Large intestine (tissue), 3 donors: ENCODE measurements at regions not wholly inside any gene's neighbourhood (a gene's known extent, or its start where the extent isn't known, plus 50 kb on each side); places are given as distances from the start of the nearest gene placed in this dataset.
"Not testable (repeated sequence)": the region's sequence is repeated elsewhere in the genome, so short reads cannot be mapped to it uniquely, and the experiment has no call there.

Source experiments
- DNase-seq, 2 donors: peaks; one replicate each; pipeline versions ENCODE4 v3.0.0 to v3.0.0-alpha.2; 2013
- H3K27ac ChIP-seq: one replicate; pipeline ENCODE4 v1.5.1; 2013; ENCODE audit warnings: low read length
- H3K27me3 ChIP-seq: 2 replicates; pipeline ENCODE4 v1.6.1; 2013; ENCODE audit warnings: low read length; ENCODE audit not compliant: control insufficient read depth, insufficient read depth
- H3K36me3 ChIP-seq: 2 replicates; pipeline ENCODE4 v1.6.1; 2013; ENCODE audit warnings: low read length; ENCODE audit not compliant: control insufficient read depth, insufficient read depth
- H3K4me1 ChIP-seq: one replicate; pipeline ENCODE4 v1.6.1; 2013; ENCODE audit warnings: low read length; ENCODE audit not compliant: control insufficient read depth, insufficient read depth
- H3K4me3 ChIP-seq: one replicate; pipeline ENCODE4 v1.5.1; 2013; ENCODE audit warnings: low read length
- H3K9me3 ChIP-seq: one replicate; pipeline ENCODE4 v1.6.1; 2013; ENCODE audit warnings: mild to moderate bottlenecking, low read depth, low read length, moderate library complexity; ENCODE audit not compliant: control insufficient read depth
- WGBS: methylation state at CpG from one replicate; pipeline ENCODE4 v1.1.5; 2013; ENCODE audit warnings: low lambda C conversion rate; ENCODE audit not compliant: insufficient coverage; 5-methylcytosine and 5-hydroxymethylcytosine counted together

DNA sequence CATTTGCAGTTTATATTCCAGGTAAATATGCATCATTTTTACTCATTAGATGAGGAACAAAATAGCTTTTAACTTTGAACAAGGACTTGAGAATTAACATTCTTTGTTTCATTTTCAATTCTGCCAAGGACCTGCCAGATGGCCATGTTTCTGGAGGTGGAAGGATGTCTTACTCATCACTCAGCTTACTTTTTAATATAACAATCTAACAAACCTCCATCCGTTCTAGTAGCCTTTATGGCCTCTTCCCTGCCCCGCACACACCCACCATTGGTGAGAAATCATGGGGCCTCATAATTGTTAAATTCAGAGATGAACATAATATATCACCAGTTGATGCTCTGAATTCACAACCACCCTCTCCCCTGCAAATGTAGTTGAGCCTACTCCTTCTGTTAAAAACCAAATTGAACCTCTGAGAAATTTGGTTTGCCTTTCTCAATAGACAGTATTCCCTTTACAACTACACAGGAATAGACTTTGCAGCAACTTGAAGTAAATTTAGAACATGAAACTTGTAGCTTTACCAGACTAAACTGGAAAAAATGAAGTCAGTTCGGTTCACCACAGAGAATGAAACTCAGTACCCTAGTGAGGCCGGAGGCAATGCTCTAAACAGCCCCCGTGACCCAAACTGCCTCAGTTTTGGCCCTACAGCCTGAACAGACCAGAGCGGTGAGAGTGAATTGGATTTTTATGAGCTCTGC is 50.1 kb upstream of the ACSL4 start:
- Histone ChIP-seq H3K27ac (no peak overlapping the region), H3K9me3 (no peaks in the 10 kb centered on the region), H3K36me3 (no peaks in the 10 kb centered on the region), H3K27me3 (no peaks in the 10 kb centered on the region), H3K4me1 (no peaks in the 10 kb centered on the region), H3K4me3 (no peak overlapping the region)
- WGBS = no CpG with 5 or more reads among the region's 6 CpGs
- DNase-seq = no peak

DNA sequence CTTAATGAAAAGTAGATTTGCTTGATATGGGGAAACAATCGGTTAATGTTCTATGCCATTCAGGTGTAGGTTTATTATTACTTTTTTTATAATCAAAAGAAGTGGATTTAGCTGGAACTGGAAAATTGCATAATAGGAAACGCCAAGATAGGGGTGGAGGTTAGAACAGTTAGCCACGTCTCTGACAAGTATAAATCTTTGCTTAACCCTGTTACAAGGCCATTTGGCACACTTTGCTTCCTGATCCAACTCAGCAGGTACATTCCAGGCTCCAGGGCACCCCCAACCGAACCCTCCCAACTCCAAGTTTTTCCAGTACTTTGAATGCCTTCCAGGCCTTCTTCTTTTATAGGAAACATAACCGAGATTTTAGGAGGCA is 50.6 kb upstream of the ACSL4 start:
- H3K4me1 ChIP-seq = no peaks in the 10 kb centered on the region
- WGBS = no CpG with 5 or more reads among the region's 5 CpGs
- H3K27me3 ChIP-seq = no peaks in the 10 kb centered on the region
- no peak overlapping the region for H3K27ac ChIP-seq
- no peak for DNase-seq
- no peak overlapping the region for H3K4me3 ChIP-seq
- no peaks in the 10 kb centered on the region for H3K9me3 ChIP-seq
- H3K36me3 ChIP-seq = no peaks in the 10 kb centered on the region

DNA sequence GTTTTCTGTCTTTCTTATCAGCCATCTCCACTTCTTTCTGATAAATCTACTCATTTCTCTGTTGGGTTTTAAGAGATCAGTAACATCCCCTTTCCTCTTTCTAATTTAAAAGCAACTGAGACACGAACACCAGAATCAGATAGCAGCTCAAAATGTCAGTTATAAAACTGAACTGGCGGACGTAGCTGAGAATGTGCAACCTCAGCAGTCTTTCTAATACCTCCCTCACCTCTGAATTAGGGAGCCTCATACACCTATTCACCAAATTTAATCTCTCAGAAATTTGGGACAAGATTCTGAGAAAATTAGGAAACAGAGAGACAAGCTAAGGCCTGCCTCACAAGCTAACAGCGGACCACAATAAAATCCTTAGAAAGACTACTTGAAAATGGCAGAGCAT is 52.0 kb upstream of the ACSL4 start:
- Histone ChIP-seq H3K27me3 (no peaks in the 10 kb centered on the region), H3K4me3 (no peak overlapping the region), H3K4me1 (no peaks in the 10 kb centered on the region), H3K9me3 (no peaks in the 10 kb centered on the region), H3K27ac (no peak overlapping the region), H3K36me3 (no peaks in the 10 kb centered on the region)
- WGBS = no CpG with 5 or more reads among the region's 4 CpGs
- no peak for DNase-seq

DNA sequence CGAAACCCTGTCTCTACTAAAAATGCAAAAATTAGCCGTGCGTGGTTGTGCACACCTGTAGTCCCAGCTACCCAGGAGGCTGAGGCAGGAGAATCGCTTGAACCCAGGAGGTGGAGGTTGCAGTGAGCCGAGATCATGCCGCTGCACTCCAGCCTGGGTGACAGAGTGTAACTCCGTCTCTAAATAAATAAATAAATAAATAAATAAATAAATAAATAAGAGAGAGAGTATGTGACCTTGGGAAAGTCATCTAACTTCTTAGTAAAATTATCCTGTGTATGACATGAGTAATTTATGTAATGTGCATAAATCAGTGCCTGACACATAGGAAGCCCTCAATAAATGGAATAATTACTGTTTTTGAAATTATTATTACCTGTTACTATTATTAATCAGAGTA is 57.5 kb upstream of the ACSL4 start:
- not testable (repeated sequence) for DNase-seq, H3K9me3 ChIP-seq, H3K27me3 ChIP-seq, H3K27ac ChIP-seq, H3K36me3 ChIP-seq, H3K4me1 ChIP-seq, H3K4me3 ChIP-seq
- WGBS = 100% methylated on average over 1 of the region's 7 CpGs

DNA sequence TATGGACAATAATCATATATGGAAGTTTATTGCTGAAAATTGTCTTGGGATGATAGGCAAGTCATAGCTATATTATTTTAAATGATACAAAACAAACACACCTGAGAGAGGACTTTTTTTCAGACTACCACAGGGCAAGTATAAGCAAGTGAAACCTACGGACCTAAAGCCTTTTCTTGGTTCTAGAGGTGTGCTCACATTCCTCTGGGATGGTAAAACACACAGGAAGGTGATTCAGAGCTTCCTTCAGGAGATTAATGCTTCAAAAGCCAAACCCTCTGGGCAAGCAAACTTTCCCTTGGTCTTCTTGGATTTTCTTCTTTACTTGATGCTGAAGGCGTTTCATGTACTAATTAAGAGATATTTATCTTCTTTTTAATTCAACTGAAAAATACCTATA is 60.1 kb upstream of the ACSL4 start:
- H3K9me3 ChIP-seq = no peaks in the 10 kb centered on the region
- H3K4me1 ChIP-seq = peaks cover 11% of the 10 kb centered on the region
- no peak overlapping the region for H3K27ac ChIP-seq
- H3K36me3 ChIP-seq = no peaks in the 10 kb centered on the region
- no CpG with 5 or more reads among the region's 2 CpGs for WGBS
- DNase-seq = no peak
- H3K27me3 ChIP-seq = no peaks in the 10 kb centered on the region
- no peak overlapping the region for H3K4me3 ChIP-seq

DNA sequence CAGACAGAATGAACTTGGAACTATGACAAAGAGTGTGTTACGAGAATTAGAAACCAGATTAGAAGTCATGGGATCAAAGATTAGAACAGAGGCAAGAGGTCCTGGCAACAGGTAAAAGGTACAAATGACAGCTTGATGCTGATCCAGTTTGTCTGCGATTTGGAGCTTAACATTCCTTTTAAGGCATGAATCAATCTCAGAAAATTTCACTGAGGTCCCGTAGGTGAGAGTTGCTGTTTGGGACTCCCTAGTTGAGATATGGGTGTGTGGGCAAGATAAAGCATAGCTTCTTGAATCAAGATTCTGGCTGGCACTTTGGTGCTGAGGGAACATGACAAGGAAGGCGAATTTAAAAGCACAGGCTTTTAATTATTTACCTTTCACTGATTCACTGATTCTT is 62.6 kb upstream of the ACSL4 start:
- Histone ChIP-seq H3K9me3 (no peaks in the 10 kb centered on the region), H3K4me3 (no peak overlapping the region), H3K4me1 (peaks cover 11% of the 10 kb centered on the region), H3K27me3 (no peaks in the 10 kb centered on the region), H3K27ac (peak overlapping the region; percentile 42), H3K36me3 (no peaks in the 10 kb centered on the region)
- no CpG with 5 or more reads among the region's 4 CpGs for WGBS
- DNase-seq = peak; percentile 21 to 50

DNA sequence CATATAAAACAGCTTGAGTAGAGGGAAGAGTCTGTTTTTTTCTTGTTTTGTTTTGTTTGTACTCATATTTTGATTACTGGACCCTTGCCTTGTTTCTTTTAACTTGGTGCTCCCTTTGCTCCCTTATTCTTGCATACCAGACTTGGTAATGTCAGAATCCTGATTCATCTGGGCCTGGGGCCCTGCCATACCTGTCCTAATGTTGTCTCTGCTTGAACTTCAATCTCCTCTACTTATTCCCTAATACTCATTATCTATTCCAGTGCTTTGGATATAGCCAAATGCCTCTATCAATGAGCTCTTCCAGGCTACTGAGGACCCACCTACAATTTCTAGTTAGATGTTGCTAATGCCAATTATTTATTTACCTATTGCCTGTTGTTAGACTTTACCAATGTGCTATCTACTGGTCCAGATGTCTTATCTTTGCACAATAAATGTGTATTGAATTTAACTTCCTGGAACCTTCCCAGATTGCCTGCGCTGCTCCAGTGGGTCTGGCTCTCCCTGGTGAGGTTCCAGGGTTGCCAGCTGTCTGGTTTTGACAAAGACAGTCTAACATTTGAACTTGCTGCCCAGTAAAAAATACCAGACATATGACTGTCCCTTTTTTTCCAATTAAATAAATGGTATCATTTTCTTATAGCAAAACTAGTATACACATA is 64.4 kb upstream of the ACSL4 start:
- no peak for DNase-seq
- no peaks in the 10 kb centered on the region for H3K9me3 ChIP-seq

DNA sequence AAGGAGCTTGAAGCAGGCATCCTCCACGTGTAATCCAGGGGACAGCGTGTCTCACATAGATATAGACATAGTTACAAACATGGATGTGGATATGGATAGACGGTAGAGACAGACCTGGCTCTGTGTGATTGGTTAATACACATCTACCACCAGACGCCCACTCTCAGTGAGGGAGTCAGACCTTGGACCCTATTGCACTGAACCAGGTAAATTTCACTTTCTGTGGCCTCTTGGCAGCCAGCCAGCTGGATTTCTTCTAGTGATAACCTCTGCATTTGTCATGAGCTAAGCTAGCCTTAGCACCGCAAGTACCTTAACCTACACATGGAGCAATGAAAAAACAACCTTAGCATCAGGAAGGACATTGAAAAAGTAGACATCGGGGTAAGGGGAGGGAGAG is 79.2 kb upstream of the ACSL4 start:
- H3K27me3 ChIP-seq = no peaks in the 10 kb centered on the region
- no peaks in the 10 kb centered on the region for H3K36me3 ChIP-seq
- WGBS = no CpG with 5 or more reads among the region's 6 CpGs
- peak; percentile 69 to 87 for DNase-seq
- H3K4me1 ChIP-seq = no peaks in the 10 kb centered on the region
- no peak overlapping the region for H3K4me3 ChIP-seq
- H3K27ac ChIP-seq = no peak overlapping the region
- no peaks in the 10 kb centered on the region for H3K9me3 ChIP-seq

More for the DNA sequence above, 64.4 kb upstream of the ACSL4 start:
- Histone ChIP-seq H3K36me3 (no peaks in the 10 kb centered on the region), H3K27ac (peak overlapping the region; percentile 52), H3K27me3 (no peaks in the 10 kb centered on the region), H3K4me3 (no peak overlapping the region), H3K4me1 (peaks cover 11% of the 10 kb centered on the region)
- WGBS = no CpG with 5 or more reads among the region's 1 CpG

DNA sequence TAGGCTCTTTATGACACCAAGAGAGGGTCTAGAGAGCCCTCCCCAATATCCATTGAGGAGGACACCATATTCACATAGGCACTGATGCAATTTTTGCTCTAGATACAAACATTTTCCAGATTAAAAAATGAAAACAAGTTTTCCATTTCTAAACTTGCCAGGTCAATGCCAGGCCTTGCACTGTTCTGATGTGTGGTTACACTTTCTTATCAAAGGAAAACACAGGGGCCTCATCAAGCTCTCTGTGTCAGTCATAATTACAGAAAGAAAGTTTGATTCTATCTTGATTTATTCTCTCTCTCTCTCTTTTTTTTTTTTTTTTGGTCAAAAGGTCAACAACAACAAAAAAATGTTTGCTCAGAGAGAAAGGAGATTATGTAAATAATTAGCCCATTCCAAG is 80.2 kb upstream of the ACSL4 start:
- H3K4me3 ChIP-seq = no peak overlapping the region
- H3K4me1 ChIP-seq = no peaks in the 10 kb centered on the region
- no peaks in the 10 kb centered on the region for H3K27me3 ChIP-seq
- DNase-seq = no peak
- no peak overlapping the region for H3K27ac ChIP-seq
- H3K36me3 ChIP-seq = no peaks in the 10 kb centered on the region
- no peaks in the 10 kb centered on the region for H3K9me3 ChIP-seq

DNA sequence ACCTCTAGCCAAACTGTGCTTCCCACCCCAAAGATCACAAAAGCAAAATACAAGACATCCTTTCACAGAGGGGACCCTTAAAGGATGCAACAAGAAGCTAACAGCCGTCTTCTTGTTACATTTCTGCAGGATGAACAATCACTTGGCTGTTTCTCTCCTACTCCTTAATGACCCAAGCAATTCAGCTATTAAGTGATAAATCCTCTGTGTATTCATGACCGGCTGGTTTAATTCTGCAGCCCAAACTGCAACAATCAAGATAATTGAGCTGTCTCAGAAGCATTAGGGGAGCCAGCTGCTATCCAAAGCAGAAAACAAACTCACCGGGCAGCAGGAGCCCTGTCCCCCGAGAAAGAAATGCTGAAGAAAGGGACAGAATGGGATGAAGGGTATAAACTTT is 85.9 kb upstream of the ACSL4 start:
- Histone ChIP-seq H3K9me3 (no peaks in the 10 kb centered on the region), H3K36me3 (no peaks in the 10 kb centered on the region), H3K4me3 (no peak overlapping the region), H3K27ac (no peak overlapping the region), H3K27me3 (no peaks in the 10 kb centered on the region), H3K4me1 (no peaks in the 10 kb centered on the region)
- DNase-seq = no peak
- WGBS = no CpG with 5 or more reads among the region's 4 CpGs

DNA sequence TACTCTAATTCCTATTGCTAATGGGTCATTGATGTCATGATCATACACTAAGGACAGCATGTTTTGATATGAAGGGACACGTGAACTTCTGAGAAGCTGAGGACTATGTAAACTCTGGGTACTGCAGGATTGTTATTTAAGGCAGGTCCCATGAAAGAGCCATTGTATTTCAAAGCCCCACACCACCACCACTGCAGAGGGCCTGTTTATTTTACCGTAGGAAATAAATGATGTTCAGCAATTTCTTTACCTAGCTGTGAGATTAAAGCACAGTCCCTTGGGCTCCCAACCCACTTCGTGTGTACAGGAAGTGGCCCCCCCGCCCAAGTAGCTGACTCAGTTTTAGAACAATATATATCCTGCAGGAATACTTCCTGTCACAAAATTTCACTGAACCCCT is 89.8 kb upstream of the ACSL4 start:
- WGBS = no CpG with 5 or more reads among the region's 4 CpGs
- no peaks in the 10 kb centered on the region for H3K9me3 ChIP-seq
- H3K4me1 ChIP-seq = no peaks in the 10 kb centered on the region
- no peak overlapping the region for H3K27ac ChIP-seq
- no peaks in the 10 kb centered on the region for H3K27me3 ChIP-seq
- H3K4me3 ChIP-seq = no peak overlapping the region
- no peak for DNase-seq
- no peaks in the 10 kb centered on the region for H3K36me3 ChIP-seq
